Left lung (tissue), 4 donors: ENCODE measurements at regions not wholly inside any gene's neighbourhood (a gene's known extent, or its start where the extent isn't known, plus 50 kb on each side); places are given as distances from the start of the nearest gene placed in this dataset.

Experiments
- ATAC-seq: fragments of 200-7000 bp; cut with Tn5 transposase; one replicate; pipeline ENCODE4 v1.9.1; 2020; ENCODE audit warnings: moderate library complexity
- DNase-seq, 4 donors: peaks; one replicate each; pipeline ENCODE4 v3.0.0-alpha.2; 2013 to 2020
- H3K27ac ChIP-seq, 2 donors: fragments of 200-600 bp; sonication (generic) in 1 of 2; one replicate each; pipeline versions ENCODE4 v1.5.0 to v1.8.0; 2020 to 2021
- H3K27me3 ChIP-seq, 2 donors: fragments of 200-600 bp; sonication (generic) in 1 of 2; one replicate each; pipeline versions ENCODE4 v1.5.0 to v1.8.0; 2020 to 2021
- H3K36me3 ChIP-seq, 2 donors: fragments of 200-600 bp; sonication (generic) in 1 of 2; one replicate each; pipeline versions ENCODE4 v1.5.0 to v1.8.0; 2020 to 2021
- H3K4me1 ChIP-seq, 2 donors: fragments of 200-600 bp; one replicate each; pipeline ENCODE4 v1.8.0; 2021
- H3K4me3 ChIP-seq, 2 donors: fragments of 200-600 bp; sonication (generic) in 1 of 2; one replicate each; pipeline versions ENCODE4 v1.5.0 to v1.8.0; 2020 to 2021; ENCODE audit warnings: mild to moderate bottlenecking in 1 of 2
- H3K9me3 ChIP-seq, 2 donors: fragments of 200-600 bp; sonication (generic) in 1 of 2; one replicate each; pipeline versions ENCODE4 v1.5.0 to v1.8.0; 2020 to 2021
- intact Hi-C, 2 donors: fragments of 100-400 bp; cut with DNase I; formaldehyde crosslinking; loops; one replicate each; pipeline versions ENCODE4 v1.11.2 to v1.14.2; 2022
- TF ChIP-seq, protein P1 (sequence below), 2 donors: fragments of 200-600 bp; sonication (generic) in 1 of 2; IDR thresholded peaks; one replicate each; pipeline versions ENCODE4 v1.5.0 to v1.8.0; 2021; ENCODE audit warnings: antibody characterized with exemption in 2 of 2
- donor health status: DM: no; HTN: yes; CAD: no.
- donor health status: DM: no; HTN: no; CAD: no.

DNA sequence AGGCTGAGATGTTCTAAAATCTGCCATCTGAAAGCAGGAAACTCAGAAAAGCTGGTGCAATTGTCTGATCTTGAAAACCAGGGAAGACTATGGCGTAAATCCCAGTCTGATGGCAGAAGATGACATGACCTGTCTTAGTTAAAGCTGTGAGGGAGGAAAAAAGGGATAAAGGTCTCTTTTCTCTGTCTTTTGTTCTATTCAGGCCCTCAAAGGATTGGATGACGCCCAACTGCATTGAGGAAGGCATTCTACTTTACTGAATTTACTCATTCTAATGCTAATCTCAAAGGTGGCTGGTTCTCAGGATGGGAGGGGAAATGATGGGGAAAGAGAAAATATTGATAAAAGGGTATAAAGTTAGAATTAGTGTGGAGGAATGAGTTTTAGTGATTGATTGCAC is 312.8 kb upstream of the CTNND2 start:
- intact Hi-C loops, result no loop called here
- Histone ChIP-seq H3K4me3 (no peak overlapping the region), H3K4me1 (no peaks in the 10 kb centered on the region), H3K9me3 (peaks cover 0 to 43% of the 10 kb centered on the region in 2 donors), H3K36me3 (no peaks in the 10 kb centered on the region), H3K27ac (no peak overlapping the region), H3K27me3 (no peaks in the 10 kb centered on the region)
- TF ChIP-seq, protein P1, sequence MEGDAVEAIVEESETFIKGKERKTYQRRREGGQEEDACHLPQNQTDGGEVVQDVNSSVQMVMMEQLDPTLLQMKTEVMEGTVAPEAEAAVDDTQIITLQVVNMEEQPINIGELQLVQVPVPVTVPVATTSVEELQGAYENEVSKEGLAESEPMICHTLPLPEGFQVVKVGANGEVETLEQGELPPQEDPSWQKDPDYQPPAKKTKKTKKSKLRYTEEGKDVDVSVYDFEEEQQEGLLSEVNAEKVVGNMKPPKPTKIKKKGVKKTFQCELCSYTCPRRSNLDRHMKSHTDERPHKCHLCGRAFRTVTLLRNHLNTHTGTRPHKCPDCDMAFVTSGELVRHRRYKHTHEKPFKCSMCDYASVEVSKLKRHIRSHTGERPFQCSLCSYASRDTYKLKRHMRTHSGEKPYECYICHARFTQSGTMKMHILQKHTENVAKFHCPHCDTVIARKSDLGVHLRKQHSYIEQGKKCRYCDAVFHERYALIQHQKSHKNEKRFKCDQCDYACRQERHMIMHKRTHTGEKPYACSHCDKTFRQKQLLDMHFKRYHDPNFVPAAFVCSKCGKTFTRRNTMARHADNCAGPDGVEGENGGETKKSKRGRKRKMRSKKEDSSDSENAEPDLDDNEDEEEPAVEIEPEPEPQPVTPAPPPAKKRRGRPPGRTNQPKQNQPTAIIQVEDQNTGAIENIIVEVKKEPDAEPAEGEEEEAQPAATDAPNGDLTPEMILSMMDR (IDR thresholded peaks at IDR 0.05), result no peak
- ATAC-seq (no peak), DNase-seq (no peak)

DNA sequence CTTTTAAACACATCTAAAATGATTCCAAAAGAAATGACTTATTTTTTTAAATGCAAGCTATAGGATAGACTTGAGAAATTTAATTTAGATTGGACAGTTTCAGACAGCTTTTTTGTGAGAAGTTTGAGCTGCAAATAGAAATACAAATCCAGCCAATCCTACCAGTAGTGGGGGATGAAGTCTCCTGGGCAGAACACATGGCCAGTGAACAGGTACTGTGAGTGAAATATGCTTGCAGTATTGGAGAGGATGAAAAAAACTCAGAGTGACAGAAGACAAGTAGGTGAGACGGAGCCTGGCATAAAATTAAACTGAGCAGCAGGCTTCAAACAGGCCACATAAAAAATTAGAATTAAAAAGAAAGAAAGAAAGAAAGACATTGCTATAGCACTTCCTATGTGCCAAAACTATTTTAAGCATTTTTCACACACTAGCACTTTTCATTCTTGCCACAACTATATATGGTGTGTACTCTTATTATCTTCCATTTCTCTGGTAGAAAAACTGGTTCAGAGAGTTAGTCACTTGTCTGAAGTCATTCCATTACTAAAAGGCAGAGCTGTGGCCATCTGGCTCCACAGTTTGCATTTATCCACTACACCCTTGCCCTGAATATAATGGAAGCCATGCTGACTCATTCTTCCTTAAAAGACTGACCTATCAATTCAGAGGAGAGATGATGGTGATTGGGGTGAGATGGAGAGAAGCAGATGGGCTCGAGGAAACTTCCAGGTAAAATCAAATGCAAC is 310.2 kb upstream of the CTNND2 start:
- Histone ChIP-seq H3K27ac (no peak overlapping the region), H3K4me1 (no peaks in the 10 kb centered on the region), H3K27me3 (no peaks in the 10 kb centered on the region), H3K4me3 (no peak overlapping the region), H3K9me3 (peaks cover 0 to 51% of the 10 kb centered on the region in 2 donors), H3K36me3 (no peaks in the 10 kb centered on the region)
- no peak for DNase-seq
- no peak for ATAC-seq
- TF ChIP-seq, protein P1 (IDR thresholded peaks at IDR 0.05), result no peak
- intact Hi-C loops, result no loop called here

DNA sequence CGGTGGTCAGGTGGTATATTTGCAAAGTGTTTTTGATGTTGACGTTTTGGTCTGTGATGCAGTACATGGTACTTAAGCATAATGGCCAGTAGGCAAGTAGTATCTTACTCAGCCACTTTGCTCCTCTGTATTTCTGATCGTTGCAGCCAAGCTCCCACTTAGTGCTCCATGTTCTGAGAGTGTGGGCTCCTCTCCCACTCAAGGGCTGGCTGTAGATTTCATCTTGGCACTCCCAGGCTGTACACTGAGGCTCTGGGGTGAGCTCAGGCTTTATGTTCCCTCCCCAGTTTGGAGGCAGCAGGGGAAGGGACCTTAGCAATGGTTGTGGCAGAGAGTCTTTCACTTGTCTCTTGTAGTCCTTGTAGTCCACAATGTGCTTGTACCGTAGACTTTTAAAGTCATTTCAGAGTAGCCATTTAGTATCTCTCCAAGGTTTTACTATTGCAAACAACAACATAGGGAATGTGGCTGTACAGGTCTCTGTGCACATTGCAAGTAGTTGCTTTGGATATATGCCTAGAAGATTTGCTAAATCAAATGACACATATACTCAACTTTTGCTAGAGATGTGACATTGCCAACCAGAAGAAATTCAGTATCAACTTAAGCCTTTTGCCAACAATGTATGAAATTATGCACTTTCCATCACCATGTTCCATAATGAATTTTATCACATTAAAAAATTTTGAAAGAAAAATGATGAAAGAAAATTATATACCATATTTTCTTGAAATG is 304.3 kb upstream of the CTNND2 start:
- DNase-seq (no peak), ATAC-seq (no peak)
- Histone ChIP-seq H3K27me3 (no peaks in the 10 kb centered on the region), H3K9me3 (peaks cover 0 to 50% of the 10 kb centered on the region in 2 donors), H3K27ac (no peak overlapping the region), H3K4me3 (no peak overlapping the region), H3K36me3 (no peaks in the 10 kb centered on the region), H3K4me1 (no peaks in the 10 kb centered on the region)
- TF ChIP-seq, protein P1 (IDR thresholded peaks at IDR 0.05), result no peak
- intact Hi-C loops, result no loop called here

DNA sequence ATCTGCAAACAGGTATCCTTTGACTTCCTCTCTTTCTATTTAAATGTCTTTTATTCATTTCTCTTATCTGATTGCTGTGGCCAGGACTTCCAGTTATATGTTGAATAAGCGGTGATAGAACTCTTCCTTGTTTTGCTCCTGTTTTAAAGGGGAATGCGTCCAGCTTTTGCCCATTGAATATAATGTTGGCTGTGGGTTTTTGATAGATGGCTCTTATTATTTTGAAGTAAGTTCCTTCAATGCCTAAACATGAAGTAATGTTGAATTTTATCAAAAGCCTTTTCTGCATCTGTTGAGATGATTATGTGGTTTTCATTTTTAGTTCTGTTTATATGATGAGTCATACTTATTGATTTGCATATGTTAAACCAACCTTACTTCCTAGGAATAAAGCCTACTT is 300.5 kb upstream of the CTNND2 start:
- intact Hi-C loops, result no loop called here
- ATAC-seq, result no peak

DNA sequence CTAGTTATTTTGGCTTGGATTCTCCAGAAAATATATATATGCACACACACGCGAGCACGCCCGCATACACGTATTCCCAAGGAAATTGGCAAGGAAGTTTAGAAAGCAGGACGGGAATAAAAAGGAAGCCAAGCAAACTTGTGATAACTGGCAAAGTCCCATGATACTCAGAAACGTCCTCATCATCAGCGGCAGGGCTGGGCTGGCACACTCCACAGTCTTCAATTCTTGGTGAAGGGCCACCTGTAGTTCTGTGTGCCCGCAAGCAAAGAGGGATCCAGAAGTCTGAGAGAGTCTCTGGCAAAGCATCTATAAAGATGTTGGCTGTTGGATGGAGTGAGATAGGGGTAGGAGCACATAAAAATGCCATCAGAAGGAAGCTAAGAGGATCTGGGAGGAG is 289.3 kb upstream of the CTNND2 start:
- intact Hi-C loops, result no loop called here
- Histone ChIP-seq H3K36me3 (no peaks in the 10 kb centered on the region), H3K27ac (no peak overlapping the region)

More for the DNA sequence above, 300.5 kb upstream of the CTNND2 start:
- no peak overlapping the region for H3K4me3 ChIP-seq
- no peaks in the 10 kb centered on the region for H3K27me3 ChIP-seq
- H3K27ac ChIP-seq, result no peak overlapping the region
- H3K36me3 ChIP-seq, result no peaks in the 10 kb centered on the region
- H3K9me3 ChIP-seq, result peaks cover 0 to 33% of the 10 kb centered on the region in 2 donors
- H3K4me1 ChIP-seq, result no peaks in the 10 kb centered on the region
- TF ChIP-seq, protein P1 (IDR thresholded peaks at IDR 0.05), result no peak
- DNase-seq, result no peak

More for the DNA sequence above, 289.3 kb upstream of the CTNND2 start:
- no peak for ATAC-seq
- no peak for DNase-seq
- Histone ChIP-seq H3K4me1 (no peaks in the 10 kb centered on the region), H3K27me3 (no peaks in the 10 kb centered on the region), H3K4me3 (no peak overlapping the region), H3K9me3 (peaks cover 0 to 12% of the 10 kb centered on the region in 2 donors)
- TF ChIP-seq, protein P1 (IDR thresholded peaks at IDR 0.05), result no peak
